H4 (cell line): ENCODE measurements at regions not wholly inside any gene's neighbourhood (a gene's known extent, or its start where the extent isn't known, plus 50 kb on each side); places are given as distances from the start of the nearest gene placed in this dataset.

ENCODE experiments used
- DNase-seq: peaks from one replicate; pipeline ENCODE4 v3.0.0-alpha.2; 2015; ENCODE audit warnings: low spot score

DNA sequence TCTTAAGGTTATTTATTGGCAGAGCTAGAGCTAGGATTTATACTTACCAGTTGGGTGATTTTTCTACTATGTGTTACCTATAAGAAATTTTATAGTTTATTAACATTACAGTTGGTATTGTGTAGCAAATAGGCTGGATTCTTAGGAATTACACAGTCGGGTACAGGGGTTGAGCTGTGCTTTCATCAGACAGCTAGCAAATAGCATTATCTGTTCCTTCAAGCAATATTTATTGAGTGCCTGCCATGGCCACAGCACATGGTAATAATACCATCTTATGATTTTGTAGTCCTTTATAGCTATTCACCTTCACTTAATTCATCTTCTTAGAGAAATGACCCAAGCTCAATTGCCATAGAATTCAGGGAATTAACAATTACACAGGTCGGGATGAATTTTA is 109.4 kb upstream of the PACRGL start:
- no peak for DNase-seq

DNA sequence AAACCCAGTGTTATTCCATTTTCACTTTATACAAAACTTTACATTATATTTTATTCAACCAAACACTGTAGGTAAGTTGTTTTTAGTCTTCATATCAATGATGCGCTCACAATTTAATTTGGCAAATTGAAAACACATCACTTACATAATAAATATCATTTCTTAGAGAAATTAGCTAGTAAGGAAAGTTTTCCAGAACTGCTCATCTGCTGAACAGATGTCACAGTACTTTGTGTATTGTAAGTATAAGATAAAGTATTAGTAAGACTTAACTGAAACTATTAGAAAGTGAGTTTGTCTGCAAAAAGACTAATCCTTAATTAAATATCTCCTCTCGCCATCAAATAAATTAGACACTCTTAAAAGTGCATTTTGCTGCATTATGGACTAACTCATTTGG is 108.7 kb upstream of the PACRGL start:
- no peak for DNase-seq

DNA sequence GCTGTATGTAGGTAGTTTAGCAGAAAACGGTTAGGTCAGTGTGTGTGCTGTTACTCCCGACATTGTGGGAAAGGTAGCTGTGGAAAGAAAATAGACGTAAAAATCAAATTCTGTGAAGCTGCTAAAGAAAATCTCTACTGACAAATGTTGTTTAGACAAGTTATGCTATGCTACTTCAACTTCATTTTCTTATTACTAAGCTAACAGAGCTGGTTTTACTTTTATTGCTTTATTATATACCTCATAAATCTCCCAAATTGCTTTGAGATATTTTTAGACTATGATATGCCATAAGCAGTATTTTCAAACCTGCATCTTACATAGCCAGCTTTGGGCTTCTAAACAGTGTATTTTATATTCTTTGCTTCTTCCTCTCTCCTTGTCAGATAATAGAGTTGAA is 108.2 kb upstream of the PACRGL start:
- no peak for DNase-seq

DNA sequence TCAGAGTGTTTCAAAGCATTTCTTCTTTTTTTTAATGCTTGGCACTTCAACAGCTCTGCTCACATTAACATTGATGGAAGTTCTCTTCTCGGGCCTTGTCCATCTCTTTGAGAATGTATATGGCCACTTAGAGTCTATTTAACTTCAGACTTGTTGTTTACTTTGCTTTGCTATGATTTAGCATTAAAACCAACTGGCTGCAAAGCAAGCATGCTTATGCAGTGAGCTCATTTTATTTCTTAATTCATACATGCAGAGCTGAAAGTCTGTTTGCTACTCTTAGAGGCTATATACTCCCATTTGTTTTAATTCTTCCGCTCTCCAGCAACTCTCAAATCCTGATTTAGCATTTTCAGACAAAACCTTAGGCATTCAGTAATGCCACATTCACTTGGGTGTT is 107.6 kb upstream of the PACRGL start:
- no peak for DNase-seq

DNA sequence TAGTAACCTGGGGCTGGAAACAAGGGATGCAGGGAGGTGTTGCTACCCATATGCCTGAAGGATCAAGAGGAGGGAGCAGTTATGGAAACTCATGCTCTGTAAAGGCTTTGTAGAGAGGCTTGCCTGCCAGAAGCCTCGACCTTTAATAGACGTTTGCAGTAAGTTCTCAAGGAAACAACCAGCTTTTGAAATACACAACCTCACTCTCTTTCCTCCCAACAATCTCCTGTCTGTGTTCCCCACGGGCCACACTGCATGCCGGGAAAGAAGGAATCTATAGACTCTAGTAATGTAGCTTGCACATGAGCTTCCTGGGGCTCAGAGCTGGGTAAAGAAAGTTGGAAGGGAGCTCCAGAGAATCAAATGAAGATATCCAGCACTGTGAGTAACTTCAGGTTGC is 101.6 kb upstream of the PACRGL start:
- no peak for DNase-seq

DNA sequence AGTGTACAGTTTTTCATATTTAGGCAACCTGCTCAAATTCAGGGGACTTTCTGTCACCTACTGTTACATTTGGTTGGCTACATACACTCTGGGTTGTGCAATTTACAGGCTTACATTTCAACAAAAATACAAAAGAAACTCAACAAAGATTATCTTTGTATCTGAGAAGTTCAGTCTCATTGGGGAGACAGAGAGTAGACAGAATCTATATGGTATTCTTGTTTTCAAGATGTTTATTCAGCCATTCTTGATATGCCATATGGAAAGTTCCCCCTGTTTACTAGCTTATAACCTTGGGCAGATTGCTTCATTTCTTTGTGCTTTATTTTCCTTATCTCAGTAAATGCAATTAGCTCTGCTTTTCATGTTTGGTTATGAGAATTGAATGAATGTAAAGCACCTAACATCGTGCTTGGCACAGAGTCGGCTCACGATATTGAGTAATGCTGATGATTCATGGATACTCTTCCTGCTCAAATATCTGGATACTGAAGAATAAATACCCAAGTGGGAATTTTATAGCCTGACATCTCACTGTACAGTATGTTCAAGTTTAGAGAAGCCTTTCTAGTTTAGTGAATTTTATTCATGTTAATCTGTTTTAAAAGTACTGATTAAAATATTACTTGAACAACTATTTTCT is 96.5 kb upstream of the PACRGL start:
- peak; percentile 28 for DNase-seq

DNA sequence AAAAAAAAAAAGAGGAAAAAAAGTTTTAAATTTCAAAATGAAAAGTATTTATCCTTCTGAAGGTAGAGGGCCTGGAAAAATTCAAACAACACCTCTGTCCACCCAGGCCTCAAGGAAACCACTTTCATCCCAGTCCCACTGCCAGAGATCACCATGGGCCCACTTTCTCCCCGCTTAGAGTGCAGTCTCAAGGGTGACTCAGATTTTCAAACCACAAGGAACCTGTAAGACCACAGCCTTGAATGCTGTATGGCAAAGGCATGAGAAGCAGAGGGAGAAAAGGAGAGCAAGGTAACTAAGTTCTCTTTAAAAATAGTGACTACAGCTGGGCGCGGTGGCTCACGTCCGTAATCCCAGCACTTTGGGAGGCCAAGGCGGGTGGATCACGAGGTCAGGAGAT is 87.9 kb upstream of the PACRGL start:
- peak; percentile 81 for DNase-seq

DNA sequence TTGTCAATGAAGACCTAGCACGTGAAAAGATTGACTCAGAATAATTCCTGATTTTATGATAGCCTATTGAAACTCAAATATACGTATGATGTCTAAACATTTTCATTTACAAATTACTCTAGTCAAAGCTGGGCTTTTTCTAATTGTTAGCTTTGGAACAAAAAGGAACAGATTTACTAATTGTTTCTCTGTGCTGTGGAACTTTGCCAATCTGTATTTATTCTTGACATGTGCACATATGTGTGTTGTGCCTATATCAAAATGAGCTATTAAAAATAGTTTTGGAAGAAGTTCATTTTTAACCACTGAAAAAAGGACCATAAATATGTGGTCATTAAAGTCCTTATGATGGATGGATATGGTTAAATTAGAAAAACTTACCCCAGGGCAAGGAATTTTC is 85.4 kb upstream of the PACRGL start:
- DNase-seq: no peak

DNA sequence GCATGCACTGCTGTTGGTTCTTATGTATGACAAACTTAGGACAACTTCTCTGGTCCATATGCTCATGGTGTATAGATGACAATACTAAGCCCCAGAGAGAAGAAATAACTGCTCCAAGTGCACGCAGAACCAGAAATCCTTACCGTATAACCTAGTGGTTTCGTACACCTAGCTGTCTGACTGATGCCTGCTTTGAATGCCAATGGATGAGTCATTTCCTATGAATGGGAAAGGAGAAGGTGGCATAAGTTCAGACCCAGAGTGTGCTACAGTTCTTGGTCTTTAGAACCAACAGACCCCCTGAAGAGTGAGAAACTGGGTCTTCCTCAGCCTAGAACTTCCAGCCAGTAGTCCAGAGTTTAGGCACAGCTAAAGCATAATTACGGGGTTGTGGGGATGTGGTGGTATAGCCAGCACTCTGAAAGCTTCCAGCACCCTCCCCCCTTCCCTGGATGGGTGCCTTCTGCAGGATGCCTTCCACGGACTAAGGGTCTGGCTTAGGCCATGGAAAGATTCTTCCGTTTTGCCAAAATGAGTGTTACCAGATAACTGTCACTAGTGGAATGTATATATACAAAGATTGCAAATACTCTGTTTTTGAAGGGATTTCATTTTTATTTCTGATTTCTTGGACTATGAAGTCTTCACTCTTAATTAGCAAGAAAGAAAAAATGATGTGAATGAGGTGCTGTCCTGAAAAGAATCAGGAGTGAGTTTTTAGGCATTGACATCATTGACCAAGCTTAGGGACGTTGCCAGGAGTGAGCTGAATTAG is 84.6 kb upstream of the PACRGL start:
- peak; percentile 51 for DNase-seq

DNA sequence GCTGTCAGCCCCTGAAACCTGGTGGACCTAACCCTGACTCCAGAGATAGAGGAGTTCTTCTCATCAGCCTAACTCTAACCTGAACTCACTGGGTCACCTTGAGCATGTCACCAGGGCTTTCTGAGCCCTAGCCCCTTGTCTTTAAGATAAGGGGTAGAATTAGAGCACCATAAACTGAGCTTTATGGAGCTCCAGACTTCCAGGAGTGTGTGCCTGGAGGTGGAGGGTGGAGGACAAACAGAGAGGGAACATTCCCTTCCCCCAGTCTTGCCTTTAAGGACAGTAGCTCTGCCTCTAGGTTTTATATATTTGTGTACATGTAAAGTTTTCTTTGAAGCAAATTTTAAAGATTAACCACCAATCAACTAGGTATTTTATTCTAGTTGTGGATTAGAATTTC is 83.9 kb upstream of the PACRGL start:
- DNase-seq: no peak

DNA sequence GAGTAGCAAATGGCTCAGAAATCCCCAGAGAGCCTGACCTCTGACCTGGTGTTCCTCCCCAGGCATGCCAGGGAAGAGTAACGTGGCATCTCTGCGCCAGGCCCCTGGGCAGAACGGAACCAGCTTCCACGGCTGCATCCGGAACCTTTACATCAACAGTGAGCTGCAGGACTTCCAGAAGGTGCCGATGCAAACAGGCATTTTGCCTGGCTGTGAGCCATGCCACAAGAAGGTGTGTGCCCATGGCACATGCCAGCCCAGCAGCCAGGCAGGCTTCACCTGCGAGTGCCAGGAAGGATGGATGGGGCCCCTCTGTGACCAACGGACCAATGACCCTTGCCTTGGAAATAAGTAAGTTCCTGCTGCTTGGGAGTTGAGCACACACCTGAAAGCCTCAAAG is 83.4 kb upstream of the PACRGL start:
- DNase-seq: no peak

DNA sequence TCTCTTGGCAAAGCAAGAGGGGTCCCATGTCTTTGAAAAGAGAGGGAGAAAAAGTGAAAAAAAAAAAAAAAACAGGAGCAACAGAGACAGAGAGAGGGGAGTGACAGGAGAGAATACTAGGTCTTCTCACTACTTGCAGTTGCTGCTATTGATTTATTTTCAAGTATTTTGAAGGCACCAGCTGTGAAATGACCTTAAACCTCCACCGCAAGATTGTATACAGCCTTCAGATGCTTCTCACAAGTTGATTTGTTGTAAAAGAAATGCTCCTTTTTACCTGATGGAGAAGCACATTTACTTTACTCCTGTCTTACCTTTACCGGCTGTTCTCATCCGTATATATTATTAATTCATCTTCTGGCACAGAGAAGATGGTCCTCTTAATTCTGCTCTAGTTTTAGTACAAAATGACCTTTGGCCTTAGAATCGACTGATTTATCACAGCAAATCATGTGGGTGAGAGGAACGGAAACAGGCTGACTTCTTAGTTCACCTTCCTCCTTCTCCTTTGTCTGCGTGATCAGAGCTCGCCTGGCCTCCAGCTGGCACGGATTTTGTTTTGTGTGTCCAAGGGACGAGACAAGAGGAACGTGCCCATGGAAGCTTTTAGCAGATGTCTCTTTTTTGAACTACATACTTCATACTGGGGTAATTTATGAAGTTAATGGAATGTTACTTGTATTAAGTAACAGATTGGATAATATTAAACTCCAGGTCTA is 82.4 kb upstream of the PACRGL start:
- DNase-seq: no peak

DNA sequence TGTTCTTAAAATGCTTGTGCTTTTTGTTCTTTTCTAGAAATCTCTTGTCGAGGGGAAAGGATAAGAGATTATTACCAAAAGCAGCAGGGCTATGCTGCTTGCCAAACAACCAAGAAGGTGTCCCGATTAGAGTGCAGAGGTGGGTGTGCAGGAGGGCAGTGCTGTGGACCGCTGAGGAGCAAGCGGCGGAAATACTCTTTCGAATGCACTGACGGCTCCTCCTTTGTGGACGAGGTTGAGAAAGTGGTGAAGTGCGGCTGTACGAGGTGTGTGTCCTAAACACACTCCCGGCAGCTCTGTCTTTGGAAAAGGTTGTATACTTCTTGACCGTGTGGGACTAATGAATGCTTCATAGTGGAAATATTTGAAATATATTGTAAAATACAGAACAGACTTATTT is 81.5 kb upstream of the PACRGL start:
- no peak for DNase-seq

DNA sequence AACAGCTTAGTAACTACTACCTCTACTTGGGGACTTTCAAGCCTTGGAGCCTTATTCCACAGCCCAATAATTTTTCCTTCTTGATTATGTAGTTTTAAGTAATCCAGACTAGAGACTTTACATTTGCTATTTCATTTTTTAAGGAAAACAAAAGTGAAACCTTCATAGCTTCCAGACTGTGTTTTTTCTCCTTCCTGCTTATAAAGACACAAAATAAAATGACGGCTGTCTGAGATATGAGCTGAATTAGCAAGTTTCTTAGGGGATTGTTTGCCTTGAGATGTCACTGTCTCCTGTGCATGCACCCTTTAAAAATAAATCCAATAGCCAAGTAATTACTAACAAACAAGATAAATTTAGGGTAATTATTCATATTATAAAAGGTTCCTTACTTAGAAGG is 78.8 kb upstream of the PACRGL start:
- DNase-seq: no peak

DNA sequence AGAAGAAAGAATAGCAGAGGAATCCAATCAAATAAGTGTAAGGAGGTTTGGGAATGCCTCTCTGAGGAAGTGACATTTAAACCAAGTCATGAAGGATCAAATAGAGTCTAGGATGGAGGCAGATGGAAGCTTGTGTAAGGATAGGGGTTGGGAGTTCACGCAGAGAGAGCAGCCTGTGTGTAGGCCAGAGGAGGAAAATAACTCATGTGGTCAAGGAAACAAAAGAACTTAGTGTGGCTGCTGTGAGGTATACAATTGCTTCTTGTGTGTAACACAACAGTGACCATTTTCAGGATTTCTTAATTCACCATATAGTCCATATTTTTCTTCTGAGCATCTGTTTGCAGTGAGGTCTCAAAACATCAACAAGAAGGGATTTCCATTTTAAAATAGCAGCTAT is 77.6 kb upstream of the PACRGL start:
- DNase-seq: no peak

DNA sequence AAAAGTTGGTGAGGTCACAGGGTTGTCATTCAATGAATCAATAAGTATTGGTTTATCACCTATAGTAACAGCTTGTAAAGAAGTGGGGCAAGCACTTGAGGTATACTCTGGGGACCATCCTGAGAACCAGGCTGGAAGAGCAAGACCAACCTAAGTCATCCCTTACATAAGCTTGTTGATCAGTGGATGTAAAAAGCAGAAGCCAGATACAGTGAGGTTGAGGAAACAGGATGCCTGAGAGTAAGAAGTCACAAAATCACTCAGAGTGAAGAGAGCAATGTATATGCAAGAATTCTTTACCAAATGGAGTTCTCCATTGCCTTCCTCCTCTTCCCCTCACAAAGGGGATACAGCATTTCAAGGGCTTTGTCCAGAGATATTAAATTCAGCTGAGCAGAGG is 76.3 kb upstream of the PACRGL start:
- no peak for DNase-seq

DNA sequence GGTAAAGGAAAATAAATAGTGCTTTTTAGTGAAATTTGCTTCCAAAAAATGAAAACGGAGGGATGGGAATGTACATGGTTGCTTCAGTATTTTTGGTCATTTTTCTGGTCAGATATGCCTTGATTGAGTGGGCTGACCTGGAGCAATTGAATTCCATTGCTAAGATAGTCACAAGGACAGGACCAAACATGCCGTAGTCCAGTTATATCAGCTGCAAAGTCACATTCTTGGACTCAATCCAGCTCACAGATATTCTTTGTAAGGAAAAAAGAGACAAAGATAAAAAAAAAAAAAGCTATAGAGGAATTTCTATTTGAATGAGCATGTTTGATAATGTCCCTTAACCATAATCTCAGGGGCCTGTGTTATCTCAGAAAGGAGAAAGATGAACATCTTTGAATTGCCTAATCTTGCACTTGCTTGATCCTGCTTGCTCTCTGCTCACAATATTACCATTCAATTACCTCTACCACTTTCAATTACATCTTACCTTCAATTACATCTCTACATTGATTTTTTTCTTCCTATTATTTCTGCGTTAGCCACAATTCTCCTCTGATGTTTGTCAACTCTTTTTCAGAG is 75.4 kb upstream of the PACRGL start:
- DNase-seq: no peak

DNA sequence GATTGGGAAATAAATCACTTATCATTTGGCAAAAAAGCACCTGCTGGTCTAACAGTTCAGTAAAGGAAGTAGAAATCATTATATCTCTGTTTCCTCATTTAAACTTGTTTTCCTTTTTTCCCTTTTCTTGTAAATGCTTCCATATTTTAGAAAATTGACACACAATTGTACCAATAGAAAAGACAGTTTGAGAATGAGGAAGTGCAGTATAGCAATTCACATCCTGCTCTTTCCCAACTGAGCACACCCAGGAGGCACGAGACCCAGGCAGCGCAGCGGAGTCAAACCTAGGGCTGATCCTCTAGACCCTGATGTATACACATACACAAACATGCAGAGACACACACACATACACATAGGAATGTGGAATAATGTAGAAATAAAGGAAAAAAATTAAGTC is 74.8 kb upstream of the PACRGL start:
- no peak for DNase-seq

DNA sequence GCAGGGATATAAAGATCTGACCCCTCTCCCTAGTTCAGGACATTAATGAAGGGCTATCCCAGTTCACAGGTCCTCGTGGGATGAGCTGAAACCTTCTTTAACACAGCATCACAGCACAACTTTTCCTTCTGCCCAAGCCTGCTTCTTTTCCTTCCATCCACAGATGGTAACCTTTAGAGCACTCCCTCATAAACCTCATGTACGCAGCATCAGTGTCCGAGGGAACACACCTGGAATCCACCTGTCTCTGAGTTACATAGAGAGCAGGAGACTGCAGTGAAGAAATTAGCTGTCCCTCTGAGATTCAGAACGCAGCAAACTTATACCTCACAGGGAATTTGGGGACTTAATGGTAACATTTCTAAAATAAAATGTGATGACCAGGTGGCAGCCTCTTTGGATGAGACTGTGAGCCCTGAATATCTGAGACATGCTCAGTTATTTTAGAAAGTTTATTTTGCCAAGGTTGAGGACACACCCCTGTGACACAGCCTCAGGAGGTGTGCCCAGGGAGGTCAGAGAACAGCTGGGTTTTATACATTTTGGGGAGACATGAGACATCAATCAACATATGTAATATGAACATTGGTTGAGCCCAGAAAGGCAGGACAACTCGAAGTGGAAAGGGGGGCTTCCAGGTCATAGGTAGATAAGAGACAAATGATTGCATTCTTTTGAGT is 73.8 kb upstream of the PACRGL start:
- DNase-seq: no peak

DNA sequence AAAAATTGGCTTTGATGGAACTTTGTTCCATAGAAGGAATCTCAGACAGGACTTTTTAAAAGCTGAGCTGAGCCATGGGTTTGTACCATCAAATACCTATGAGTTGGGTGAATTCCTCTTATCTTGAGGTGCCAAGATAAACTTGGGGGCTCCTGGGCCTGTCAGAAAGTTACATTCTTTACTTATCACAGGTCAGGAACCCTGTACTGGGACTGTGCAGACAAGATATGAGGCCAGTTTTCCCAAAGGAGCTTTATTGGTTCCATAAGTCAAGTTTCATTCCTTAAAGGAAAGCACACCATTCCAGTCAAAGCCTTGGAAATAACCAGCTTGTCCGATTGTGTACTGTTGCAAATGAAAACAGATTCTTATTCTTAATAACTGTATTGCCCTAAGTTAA is 72.4 kb upstream of the PACRGL start:
- no peak for DNase-seq

DNA sequence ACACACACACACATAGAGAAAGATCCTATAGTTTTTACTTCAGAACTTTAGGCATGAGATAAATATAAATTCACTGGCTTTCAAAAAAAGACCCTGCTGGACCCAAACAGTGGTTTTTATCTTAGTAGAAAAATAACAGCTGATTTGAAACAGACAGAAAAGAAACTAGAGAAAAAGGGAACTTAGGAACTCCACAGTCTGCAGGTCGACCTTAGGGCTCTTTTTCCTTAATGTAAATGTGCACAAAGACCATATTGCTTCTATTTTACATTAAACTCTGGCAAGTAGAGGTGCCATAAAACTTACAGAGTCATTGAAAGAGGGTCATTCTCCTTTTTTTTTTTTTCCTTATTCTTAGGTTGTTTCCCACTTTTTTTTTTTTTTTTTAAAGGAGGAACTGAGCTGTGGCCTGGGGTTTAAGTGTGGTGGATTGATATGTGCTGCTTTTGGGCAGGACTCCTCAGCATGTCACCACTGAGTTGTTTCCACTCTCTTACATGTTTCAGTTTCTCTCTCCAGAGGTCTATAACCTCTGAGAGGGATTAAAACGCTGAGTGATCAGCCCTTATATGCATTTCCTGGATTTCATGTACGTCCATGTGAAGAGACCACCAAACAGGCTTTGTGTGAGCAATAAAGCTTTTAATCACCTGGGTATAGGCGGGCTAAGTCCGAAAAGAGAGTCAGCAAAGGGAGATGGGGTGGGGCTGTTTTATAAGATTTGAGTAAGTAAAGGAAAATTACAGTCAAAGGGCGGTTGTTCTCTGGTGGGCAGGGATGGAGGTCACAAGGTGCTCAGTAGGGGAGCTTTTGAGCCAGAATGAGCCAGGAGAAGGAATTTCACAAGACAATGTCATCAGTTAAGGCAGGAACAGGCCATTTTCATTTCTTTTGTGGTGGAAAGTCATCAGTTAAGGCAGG is 70.8 kb upstream of the PACRGL start:
- no peak for DNase-seq
